Activated CD4-positive, alpha-beta T cell treated with anti-CD3 and anti-CD28 coated beads, Interleukin-2, amount 50 U/mL, for 24 hours (primary cell): ENCODE measurements at regions not wholly inside any gene's neighbourhood (a gene's known extent, or its start where the extent isn't known, plus 50 kb on each side); places are given as distances from the start of the nearest gene placed in this dataset.

Experiments
- DNase-seq, 2 donors: peaks; one replicate each; pipeline ENCODE4 v3.0.0-alpha.2; 2020; ENCODE audit warnings: low read depth in 1 of 2, low spot score in 1 of 2

DNA sequence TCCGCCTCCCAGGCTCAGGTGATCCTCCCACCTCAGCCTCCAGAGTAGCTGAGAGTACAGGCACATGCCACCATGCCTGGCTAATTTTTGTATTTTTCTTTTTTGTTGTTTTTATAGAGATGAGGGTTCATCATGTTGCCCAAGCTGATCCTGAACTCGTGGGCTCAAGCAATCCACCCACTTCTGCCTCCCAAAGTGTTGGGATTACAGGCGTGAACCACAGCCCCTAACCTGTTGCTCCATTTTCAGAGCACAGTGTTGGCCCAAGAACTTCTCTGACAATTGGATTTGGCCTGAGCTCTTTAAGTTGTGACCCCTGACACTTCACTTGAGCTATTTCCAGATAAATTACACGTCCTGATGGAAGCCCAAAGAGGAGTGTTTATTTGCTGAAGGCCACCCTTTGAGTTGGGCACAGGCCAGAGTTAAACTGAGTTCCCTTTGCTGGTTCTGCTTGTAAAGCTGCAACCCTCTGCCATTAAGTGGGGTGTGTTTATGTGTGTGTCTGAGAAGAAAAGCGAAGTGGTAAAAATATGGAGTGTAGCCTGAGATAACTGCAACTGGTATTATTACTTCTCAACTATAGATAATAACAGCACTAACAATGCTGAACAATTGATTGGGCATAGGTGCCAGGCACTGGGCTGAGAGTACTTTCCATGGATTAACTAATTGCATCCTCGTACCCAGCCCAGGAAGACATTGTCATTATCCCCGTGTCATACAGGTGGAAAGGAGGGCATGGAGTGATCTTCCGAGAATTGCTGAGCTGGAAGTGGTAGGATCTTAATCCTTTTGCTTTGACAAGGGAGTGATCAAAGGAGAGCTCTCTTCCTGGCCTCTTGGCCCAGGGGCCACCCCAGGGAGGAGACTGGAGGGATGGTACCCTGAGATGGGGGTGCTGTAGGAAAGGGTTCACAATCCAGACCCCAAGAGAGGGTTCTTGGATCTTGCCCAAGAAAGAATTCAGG lies 91.5 kb upstream of the PROK2 start:
- no peak for DNase-seq

DNA sequence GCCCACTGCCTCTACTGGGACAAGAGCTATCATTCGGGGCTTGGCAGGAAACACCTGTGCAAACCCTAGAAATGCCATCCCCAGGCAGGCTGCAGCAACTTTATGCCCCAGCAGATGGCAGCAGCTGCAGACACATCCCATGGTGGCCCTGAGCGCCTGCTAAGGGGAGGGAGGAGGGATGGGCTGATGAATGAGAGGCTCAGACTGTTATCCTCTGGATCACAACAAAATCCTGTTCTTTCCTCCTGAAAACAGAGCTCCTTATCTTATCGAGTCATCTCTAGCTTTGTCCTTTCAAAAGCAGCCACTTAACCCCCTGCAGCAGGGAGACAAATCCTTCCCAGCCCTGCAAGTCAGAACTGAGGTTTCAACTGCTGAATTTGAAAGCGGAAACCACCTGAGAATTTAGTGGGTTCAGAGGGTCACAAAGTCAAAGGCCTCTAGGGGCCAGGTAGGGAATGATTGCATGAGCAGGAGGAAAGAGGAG lies 90.6 kb upstream of the PROK2 start:
- peak; percentile 64 to 73 for DNase-seq

DNA sequence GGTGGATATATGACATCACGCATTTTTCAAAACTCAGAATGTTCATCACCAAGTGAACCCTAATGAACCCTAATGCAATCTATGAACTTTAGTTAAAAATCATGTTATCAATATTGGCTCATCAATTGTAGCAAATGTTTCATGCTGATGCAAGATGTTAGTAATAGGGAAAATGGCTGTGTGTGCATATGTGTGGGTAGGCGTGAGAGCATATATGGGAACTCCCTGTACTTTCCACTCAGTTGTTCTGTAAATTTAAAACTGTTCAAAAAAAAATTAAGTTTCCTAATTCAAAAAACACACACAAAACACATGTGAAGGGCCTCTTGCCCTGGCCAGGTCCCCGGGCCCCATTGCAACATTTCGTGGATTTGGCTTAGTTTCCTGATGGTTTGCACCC lies 89.7 kb upstream of the PROK2 start:
- DNase-seq, result no peak

DNA sequence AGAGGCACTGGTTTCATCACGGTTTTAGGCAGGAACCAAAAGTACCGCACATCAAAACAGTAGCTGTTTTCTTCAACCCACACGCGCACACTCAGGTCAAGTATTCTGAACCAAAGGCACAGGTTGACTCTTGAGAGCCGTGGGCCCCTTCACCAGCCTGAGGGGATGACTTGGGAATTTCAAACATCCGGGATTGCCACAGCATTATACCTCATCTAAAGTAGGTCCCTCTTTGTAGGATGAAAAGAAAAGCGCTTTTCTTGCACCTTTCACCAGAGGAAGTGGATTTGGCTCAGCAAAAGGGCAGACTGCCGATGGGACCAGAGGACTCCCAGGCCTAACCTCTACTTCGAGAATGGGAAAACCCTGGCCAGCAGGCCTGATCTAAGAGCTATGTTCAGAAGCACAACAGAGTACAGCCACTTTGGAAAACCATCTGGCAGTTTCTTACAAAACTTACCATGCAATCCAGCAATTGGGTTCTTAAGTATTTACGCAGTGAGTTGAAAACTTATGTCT lies 88.2 kb upstream of the PROK2 start:
- no peak for DNase-seq

DNA sequence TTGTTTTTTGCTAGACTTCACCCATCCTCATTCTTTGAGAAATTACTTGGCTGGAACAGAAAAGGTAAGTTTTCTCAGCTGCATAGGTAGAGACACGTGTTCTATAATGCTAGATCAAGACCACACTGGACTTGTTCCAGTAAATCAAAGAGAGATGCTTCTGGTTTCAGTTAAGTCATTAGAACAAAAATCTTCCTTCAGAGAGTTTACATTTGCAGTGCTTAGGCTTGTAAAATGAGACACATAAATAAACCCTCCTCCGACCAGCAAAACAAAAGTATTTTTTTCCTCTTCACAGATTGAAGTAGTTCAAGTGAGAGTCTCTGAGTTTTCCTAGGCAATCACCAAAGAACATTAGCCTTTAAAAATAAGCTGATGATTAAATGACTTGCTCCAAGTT lies 87.3 kb upstream of the PROK2 start:
- DNase-seq, result no peak

DNA sequence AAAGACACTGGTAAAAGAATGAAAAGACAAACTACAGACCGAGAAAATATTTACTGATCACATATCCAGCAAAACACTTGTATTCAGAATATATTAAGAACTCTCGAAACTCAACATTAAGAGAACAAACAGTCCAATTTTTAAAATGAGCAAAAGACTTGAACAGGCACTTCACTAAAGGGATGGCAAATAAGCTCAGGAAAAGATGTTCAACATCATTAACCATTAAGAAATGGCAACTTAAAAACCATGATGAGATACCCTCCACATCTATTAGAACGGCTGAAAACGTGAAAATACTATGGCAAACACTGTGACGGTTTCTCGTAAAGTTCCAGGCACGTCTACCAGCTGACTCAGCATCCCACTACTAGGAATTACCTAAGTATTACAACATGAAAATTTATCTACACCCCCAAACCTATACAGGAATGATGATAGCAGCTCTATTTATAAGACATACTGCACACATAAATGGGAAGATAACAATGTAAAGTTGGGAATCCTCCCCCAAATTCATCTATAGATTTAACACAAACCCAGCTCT lies 86.1 kb upstream of the PROK2 start:
- no peak for DNase-seq

DNA sequence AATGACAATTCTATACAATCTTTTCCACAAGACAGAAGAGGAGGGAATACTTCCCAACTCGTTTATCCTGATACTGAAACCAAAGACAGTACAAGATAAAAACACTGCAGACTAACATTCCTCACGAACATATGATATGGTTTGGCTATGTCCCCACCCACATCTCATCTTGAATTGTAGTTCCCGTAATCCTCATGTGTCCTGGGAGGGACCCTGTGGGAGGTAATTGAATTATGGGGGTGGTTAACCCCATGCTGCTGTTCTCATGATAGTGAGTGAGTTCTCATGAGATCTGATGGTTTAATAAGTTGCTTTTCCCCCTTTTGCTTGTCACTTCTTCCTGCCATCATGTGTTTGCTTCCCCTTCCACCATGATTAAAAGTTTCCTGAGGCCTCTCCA lies 83.9 kb upstream of the PROK2 start:
- no peak for DNase-seq

DNA sequence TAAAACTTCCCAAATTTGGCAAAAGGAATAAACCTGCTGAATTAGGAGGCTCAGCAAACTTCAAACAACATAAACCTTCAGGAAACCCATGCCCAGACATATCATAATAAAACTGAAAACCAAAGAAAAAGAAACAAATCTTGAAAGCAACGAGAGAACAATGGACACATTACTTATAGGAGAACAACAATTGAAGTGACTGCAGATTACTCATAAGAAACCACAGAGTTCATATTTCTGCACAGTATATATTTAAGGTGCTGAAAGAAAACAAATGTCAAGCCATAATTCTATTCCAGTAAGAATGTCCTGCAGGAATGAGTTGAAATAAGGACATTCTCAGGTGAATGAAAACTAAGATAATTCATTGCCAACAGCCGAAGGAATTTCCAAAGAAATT lies 80.8 kb upstream of the PROK2 start:
- DNase-seq, result no peak

DNA sequence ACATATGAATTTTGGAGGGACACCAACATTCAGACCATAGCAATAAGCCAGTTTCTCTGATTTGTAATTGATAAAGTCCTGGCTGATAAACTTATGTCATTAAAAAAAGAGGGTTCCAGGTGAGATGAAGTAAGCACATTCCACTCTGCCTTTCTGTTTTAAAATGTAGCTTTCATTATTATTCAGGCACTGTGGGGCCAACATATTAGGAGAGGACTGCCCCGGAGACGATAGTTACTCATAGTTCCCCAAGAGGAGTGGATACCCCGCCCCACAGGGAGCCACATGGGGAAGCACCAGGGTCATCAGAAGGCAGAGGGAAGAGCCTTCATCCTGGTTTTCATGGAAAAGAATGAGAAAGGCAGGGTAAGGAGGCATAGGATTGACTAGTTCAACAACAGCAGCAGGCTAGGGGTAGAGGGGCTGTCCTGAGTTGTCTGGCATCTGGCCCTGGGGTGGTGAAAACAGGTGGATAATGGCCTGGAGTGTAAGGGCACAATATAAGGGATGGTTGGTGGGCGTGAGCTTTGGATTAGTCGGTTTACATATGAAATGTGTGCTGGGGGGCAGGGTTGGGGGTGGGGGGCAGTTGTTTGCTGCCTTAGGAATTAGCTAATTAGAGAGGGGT lies 78.7 kb upstream of the PROK2 start:
- no peak for DNase-seq

DNA sequence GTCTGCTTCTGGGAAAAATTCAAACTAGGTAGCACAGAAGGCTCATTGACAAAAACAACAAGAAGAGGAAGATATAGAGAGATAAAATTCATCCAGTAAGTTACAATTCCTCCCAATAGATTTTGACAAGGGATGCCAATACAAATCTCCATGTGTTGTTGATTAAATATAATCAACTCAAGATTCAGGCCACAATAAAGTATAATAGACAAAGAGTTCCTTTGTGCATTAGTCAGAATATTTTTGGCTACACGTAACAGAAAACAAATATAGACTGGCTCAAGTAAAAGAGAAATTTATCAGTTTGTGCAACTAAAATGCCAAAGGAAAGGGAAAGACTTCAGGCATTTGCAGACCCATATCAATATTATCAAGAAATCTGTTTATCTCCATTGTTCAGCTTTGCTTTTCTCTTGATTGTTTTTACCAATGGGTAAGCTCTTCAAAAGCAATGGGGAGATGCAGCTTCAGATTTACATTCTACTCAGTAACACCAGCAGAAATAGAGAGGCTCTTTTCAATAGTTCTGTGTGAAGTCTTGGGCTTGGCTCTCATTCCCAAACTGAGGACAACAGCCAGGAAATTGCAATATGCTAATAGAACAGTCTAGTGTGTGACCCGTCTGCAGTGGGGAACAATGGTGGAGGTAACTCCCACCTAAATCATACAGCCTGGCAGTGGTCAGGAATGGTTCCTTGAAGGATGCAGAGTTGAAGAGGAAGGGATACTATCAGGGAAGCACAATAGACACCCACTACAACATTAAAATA lies 77.6 kb upstream of the PROK2 start:
- DNase-seq, result no peak

DNA sequence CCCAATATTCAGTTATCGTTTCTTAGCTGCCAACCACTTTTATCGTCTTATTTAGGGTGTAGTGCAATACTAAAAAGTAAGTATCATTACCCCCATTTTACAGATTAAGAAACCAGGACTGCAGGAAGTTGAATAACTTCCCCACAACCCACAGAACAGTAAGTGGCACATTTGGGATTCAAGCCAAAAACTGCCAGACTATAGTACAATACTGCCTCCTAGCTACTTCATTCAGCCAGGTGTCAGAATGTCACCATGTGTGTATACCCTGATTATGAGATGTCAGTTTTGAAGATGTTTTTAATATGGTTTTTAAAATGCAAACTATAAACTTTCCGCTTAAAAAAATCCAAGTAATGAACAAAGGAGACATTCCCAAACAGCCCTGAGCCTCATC lies 74.2 kb upstream of the PROK2 start:
- no peak for DNase-seq

DNA sequence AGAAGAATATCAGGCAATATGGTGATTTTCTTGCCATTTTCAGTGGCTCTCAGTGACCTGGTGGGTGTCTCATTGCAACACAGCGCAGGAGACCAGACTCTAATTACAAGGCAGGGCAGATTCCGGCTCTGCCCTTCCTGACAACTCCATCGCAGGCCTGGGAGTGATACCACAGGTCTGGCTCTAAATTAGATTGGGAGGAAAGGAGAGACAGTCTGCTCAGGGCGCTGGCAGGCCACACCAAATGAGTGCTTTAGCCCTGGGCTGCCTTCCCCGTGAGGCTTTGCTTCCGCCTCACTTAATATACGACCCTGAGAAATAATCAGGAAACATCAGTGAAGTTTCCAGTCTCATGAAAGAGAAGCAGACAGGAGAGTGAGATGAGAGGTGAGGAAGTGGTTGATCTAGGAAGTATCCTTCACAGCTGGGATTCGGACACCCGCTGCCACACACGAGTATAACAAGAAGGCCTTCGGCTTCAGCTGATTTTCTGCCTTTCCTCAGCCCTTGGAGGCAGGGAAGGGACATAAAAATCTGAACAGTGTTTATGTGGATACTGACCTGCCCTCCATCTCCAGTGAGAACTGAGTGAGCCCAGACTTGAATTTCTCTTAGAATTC lies 73.7 kb upstream of the PROK2 start:
- DNase-seq, result no peak

DNA sequence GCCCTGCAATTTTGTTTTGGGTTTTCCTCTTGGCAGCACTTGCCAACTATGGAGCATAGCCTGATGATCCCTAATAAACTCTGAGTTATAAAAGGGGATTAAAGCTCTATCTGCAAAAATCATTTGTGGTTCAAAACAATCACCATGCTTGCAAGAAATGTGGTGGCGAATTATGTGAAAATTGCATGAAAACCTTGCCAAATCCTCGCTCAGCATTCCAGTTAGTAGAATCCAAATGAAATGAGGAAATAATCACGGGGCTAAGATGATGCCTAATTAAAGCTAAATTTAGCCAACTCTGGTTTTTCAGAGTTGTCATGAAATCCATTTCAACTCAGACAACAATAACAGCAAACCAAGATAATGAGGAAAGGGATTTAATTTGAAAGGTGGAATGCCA lies 73.0 kb upstream of the PROK2 start:
- no peak for DNase-seq

DNA sequence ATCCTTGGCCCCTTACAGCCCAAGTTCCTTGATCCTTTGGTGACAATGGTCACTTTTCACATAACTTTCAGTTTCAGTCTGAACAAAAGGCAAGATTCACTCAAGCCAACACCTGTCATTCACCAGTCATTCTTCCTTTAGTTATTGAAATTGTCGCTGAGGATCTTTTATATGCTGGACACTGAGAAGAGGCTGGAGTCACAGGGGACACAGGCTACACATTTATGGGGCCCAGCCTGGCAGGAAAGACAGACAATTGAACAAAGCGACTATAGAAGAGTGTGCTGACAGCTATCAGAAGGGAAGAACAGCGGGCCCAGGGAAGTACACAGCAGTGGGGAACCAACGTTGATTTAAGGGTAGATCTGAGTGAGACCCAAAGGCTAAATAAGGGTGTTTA lies 69.8 kb upstream of the PROK2 start:
- no peak for DNase-seq

DNA sequence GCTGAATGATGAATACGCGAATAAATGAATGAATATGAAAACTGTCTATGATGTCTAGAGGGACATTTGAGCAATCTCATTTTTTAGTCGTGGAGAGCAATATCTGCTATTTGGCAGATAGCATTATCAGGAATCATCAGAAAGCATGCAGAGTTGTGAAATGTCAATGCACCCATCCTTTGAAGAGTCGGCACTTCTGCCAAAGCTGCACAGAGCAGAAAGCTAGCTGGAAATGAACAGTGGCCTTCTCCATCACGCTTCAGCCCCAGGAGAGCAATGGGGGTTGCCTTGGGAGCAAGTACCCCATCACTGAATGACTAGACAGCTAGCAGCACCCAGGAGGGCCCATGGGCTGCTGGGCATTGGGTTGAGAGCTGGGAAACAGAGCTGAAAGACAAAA lies 69.1 kb upstream of the PROK2 start:
- DNase-seq, result no peak

DNA sequence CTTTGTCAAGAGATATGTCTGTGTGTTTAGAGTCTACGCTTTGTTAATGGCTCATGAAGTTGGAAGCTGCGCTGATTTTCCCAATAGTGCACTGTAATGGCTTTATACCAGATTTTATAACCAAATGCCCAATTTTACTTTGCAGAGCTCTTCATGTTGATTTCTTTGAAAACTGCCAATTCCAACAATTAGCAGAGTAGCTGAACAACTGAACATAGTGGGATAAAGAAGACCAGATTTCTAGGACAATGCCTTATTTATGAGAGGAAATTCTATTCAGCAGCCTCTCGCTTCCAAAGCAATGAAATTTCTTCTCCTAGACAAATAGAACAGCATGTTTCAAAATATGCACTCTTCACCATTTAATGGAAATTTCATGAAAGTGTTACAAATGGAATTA lies 66.9 kb upstream of the PROK2 start:
- no peak for DNase-seq

DNA sequence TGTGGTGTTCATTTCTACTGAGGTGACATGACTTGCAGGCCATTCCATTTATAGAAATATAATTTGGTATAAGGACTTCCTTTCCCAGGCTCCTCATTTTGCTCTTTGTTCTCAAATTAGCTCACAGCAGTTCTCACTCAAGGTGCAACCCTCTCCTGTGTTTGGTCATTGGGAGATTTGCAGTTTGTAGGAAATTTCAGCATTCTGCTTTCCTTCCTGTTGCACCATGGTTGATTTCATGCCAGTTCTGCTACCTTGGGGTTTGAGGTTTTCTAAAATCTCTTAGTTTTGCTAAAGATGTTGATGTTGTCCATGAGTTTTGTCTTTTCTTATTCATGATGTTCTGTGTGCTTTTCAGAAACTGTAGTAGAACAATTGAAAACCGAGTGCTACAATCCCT lies 65.7 kb upstream of the PROK2 start:
- DNase-seq, result no peak

DNA sequence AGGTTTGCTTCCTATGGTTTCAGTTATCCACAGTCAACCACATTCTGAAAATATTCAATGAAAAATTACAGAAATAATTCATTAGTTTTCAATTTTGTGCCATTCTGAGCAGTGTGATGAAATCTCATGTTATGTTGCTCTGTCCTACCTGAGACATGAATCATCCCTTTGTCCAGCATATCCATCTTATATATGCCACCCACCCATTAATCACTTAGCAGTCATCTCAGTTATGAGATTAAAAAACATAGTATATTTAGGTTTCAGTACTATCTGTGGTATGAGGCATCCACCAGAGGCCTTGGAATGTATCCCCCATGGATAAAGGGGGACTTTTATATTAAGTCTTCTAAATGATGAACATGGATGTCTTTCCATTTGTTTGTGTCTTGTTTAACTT lies 64.7 kb upstream of the PROK2 start:
- DNase-seq, result no peak

DNA sequence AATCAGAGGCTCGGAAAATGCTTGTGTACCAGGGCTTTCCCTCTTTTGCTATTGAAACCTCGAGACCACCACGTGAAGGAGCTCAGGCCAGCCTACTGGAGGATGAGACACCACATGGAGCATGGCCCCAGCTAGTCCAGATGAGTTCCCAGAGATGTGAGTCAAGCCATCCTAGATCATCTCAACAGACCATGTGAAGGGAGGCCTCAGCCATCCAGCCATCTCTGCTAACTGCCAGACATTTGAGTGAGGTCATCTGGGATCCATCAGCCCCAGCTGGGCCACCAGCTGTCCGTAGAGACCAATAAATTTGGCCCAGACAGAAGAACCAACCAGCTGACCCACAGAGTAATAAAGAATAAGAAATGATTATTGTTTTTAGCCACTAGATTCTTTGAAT lies 62.8 kb upstream of the PROK2 start:
- DNase-seq, result no peak

DNA sequence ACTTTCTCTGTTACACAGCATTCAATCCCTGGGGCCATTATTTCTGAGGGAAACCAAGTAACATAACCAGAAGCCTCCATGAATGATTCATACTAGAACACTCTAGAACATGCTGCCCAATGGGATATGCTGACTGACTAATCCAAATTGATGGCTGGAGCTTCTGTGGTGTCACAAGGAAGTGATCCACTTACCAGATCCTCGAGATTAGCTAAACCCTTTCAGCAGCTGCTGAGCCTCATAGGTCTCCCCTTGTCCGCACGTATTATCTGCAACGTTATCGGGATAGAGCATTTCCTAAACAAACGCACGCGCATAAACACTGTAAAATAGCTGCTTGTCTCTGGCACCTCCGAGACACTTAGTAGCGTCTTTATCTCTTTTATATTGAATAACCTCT lies 61.2 kb upstream of the PROK2 start:
- DNase-seq, result no peak

DNA sequence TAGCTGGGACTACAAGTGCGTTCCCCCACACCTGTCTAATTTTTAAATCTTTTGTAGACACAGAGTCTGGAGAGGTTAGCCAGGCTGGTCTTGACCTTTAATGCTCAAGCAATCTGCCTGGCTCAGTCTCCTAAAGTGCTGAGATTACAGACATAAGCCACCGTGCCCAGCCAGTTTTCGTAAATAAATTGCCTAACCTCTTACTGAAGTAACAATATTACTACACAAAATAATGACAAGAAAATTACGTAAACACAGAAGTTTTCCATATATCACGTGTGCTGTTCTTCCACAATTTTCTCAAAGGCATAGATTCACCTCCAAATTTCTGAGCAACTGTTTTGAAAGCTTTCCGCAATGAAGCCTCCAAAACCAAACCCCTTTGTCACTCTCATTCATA lies 58.1 kb upstream of the PROK2 start:
- DNase-seq, result no peak
